K562 (cell line): ENCODE measurements at regions not wholly inside any gene's neighbourhood (a gene's known extent, or its start where the extent isn't known, plus 50 kb on each side); places are given as distances from the start of the nearest gene placed in this dataset.

Experiments
- FIP1L1 ChIP-seq: fragments of 200-400 bp; formaldehyde crosslinking; IDR thresholded peaks from 2 replicates; pipeline ENCODE4 v1.6.1; 2018; ENCODE audit warnings: mild to moderate bottlenecking, low read depth, low read length; ENCODE audit not compliant: poor library complexity, severe bottlenecking
- GABPB1 ChIP-seq: sonication (generic); formaldehyde crosslinking; IDR thresholded peaks from 2 replicates; pipeline ENCODE4 v1.8.0; 2022; ENCODE audit warnings: mild to moderate bottlenecking, missing genetic modification reagents
- HMG20A ChIP-seq: fragments of 450-650 bp; formaldehyde crosslinking; conservative IDR thresholded peaks from 2 replicates; pipeline ENCODE4 v1.4.0; 2020; ENCODE audit warnings: mild to moderate bottlenecking, mixed read lengths
- IRF2 ChIP-seq: sonication (generic); formaldehyde crosslinking; IDR thresholded peaks from 2 replicates; pipeline ENCODE4 v1.8.1; 2022; ENCODE audit warnings: mild to moderate bottlenecking, missing genetic modification reagents
- NFE2L1 ChIP-seq: fragments of 450-650 bp; IDR thresholded peaks from 2 replicates; pipeline ENCODE4 v1.6.1; 2016; ENCODE audit warnings: missing genetic modification characterization, low read depth, mild to moderate bottlenecking, missing compliant biosample characterization, moderate library complexity, borderline replicate concordance
- POLR2AphosphoS2 ChIP-seq: IDR thresholded peaks from 2 replicates; pipeline ENCODE4 v1.6.1; 2012; ENCODE audit warnings: low read length, improper control_type of control experiment
- RBFOX2 ChIP-seq: fragments of 200-400 bp; formaldehyde crosslinking; IDR thresholded peaks from 2 replicates; pipeline ENCODE4 v1.6.1; 2017; ENCODE audit warnings: low read depth, mild to moderate bottlenecking, low read length, moderate library complexity
- RBM39 ChIP-seq: fragments of 200-400 bp; formaldehyde crosslinking; optimal IDR thresholded peaks from 2 replicates; pipeline ENCODE3; 2018; ENCODE audit warnings: low read depth, low read length
- SMAD3 ChIP-seq: fragments of 450-650 bp; formaldehyde crosslinking; conservative IDR thresholded peaks from 2 replicates; pipeline ENCODE4 v1.4.0; 2020; ENCODE audit warnings: mild to moderate bottlenecking
- SMARCB1 ChIP-seq: IDR thresholded peaks from 2 replicates; pipeline ENCODE4 v1.6.1; 2011; ENCODE audit warnings: improper control_type of control experiment, low read depth; ENCODE audit not compliant: insufficient read length
- SRSF3 ChIP-seq: fragments of 200-400 bp; formaldehyde crosslinking; IDR thresholded peaks from 2 replicates; pipeline ENCODE4 v1.6.1; 2016; ENCODE audit warnings: mild to moderate bottlenecking, low read length, moderate library complexity; ENCODE audit not compliant: insufficient read depth
- STAT5A ChIP-seq: IDR thresholded peaks from 2 replicates; pipeline ENCODE4 v1.6.1; 2012; ENCODE audit warnings: low read length, inconsistent platforms, borderline replicate concordance
- TEAD2 ChIP-seq: fragments of 450-650 bp; IDR thresholded peaks from 2 replicates; pipeline ENCODE4 v1.6.1; 2016; ENCODE audit warnings: missing genetic modification characterization, control low read depth, missing compliant biosample characterization
- U2AF1 ChIP-seq: fragments of 200-400 bp; formaldehyde crosslinking; optimal IDR thresholded peaks from 2 replicates; pipeline ENCODE3; 2017; ENCODE audit warnings: mild to moderate bottlenecking, low read depth, low read length, moderate library complexity
- ZEB2 ChIP-seq: fragments of 450-650 bp; IDR thresholded peaks from 2 replicates; pipeline ENCODE4 v1.6.1; 2016
- ZNF12 ChIP-seq: sonication (generic); formaldehyde crosslinking; IDR thresholded peaks from 2 replicates; pipeline ENCODE4 v1.4.0; 2020; ENCODE audit warnings: mild to moderate bottlenecking, missing genetic modification reagents
- ZNF124 ChIP-seq: sonication (generic); formaldehyde crosslinking; IDR thresholded peaks from 2 replicates; pipeline ENCODE4 v1.8.1; 2022; ENCODE audit warnings: missing genetic modification reagents
- ZSCAN32 ChIP-seq: fragments of 450-650 bp; formaldehyde crosslinking; IDR thresholded peaks from 2 replicates; pipeline ENCODE4 v1.4.0; 2020; ENCODE audit warnings: mild to moderate bottlenecking, moderate library complexity
- TF ChIP-seq, protein P1 (sequence below), 3 experiments: fragments of 200-800 bp in 1 of 3; fragments of 250-450 bp in 1 of 3; fragments of 450-650 bp in 1 of 3; sonication (Bioruptor Pico) in 1 of 3; sonication (Bioruptor generic) in 1 of 3; formaldehyde crosslinking in 1 of 3; IDR thresholded peaks; 2 replicates each; pipeline versions ENCODE4 v1.6.1 to v1.8.0; 2016 to 2022; ENCODE audit warnings: mild to moderate bottlenecking in 2 of 3, missing genetic modification characterization in 2 of 3, missing compliant biosample characterization in 1 of 3, moderate library complexity in 1 of 3
- TF ChIP-seq, protein P2 (sequence below): fragments of 250-450 bp; sonication (Bioruptor Pico); IDR thresholded peaks from 2 replicates; pipeline ENCODE4 v1.5.1; 2021; ENCODE audit warnings: mild to moderate bottlenecking
- TF ChIP-seq, protein P3 (sequence below): sonication (generic); formaldehyde crosslinking; IDR thresholded peaks from 2 replicates; pipeline ENCODE4 v1.8.0; 2023; ENCODE audit warnings: mild to moderate bottlenecking, missing genetic modification reagents

DNA sequence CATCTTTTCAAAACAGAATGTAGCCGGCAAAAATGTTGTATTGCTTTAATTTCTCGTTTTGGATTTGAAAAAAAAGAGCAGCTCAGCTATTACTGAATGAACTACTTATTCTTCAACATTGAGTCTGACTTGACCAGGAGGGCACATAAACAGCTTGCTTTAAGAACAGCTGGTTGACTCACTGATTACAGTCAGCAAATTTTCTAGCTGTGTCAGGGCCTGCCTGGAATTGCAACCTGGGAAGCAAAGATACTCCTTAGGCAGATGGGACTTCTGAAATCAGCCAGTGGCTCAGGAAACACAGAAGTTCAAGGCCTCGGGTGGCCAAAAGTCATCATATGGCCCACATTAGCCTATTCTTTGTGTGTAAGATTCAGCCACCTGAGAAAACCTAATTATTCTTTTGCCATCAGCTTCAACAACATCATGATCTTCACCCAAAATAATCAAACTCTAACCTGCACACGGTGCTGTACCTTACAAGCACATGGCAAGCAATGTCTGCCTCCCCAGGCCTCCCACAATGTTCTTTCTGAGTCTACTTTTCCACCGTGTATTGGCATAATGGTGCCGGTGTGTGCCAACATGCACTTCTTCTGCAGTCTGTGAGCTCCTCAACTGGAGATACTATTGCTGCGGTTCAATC is 307.2 kb downstream of the HHIPL2 start (continued):
- TF ChIP-seq, protein P1, sequence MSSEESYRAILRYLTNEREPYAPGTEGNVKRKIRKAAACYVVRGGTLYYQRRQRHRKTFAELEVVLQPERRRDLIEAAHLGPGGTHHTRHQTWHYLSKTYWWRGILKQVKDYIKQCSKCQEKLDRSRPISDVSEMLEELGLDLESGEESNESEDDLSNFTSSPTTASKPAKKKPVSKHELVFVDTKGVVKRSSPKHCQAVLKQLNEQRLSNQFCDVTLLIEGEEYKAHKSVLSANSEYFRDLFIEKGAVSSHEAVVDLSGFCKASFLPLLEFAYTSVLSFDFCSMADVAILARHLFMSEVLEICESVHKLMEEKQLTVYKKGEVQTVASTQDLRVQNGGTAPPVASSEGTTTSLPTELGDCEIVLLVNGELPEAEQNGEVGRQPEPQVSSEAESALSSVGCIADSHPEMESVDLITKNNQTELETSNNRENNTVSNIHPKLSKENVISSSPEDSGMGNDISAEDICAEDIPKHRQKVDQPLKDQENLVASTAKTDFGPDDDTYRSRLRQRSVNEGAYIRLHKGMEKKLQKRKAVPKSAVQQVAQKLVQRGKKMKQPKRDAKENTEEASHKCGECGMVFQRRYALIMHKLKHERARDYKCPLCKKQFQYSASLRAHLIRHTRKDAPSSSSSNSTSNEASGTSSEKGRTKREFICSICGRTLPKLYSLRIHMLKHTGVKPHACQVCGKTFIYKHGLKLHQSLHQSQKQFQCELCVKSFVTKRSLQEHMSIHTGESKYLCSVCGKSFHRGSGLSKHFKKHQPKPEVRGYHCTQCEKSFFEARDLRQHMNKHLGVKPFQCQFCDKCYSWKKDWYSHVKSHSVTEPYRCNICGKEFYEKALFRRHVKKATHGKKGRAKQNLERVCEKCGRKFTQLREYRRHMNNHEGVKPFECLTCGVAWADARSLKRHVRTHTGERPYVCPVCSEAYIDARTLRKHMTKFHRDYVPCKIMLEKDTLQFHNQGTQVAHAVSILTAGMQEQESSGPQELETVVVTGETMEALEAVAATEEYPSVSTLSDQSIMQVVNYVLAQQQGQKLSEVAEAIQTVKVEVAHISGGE (CRISPR knock-in tag; IDR thresholded peaks at IDR 0.05) = no peak; a peak in 1 of 6 replicates
- TF ChIP-seq ZEB2 (no peak), IRF2 (no peak), SMAD3 (no peak), SMARCB1 (no peak), NFE2L1 (tag) (no peak), ZNF124 (CRISPR knock-in tag) (no peak), FIP1L1 (no peak), ZNF12 (CRISPR knock-in tag) (no peak), ZSCAN32 (CRISPR knock-in tag) (no peak), RBFOX2 (no peak), TEAD2 (tag) (no peak), STAT5A (no peak), RBM39 (no peak), U2AF1 (no peak), SRSF3 (no peak), GABPB1 (CRISPR knock-in tag) (no peak), POLR2AphosphoS2 (no peak), HMG20A (CRISPR knock-in tag) (no peak)
- TF ChIP-seq, protein P2, sequence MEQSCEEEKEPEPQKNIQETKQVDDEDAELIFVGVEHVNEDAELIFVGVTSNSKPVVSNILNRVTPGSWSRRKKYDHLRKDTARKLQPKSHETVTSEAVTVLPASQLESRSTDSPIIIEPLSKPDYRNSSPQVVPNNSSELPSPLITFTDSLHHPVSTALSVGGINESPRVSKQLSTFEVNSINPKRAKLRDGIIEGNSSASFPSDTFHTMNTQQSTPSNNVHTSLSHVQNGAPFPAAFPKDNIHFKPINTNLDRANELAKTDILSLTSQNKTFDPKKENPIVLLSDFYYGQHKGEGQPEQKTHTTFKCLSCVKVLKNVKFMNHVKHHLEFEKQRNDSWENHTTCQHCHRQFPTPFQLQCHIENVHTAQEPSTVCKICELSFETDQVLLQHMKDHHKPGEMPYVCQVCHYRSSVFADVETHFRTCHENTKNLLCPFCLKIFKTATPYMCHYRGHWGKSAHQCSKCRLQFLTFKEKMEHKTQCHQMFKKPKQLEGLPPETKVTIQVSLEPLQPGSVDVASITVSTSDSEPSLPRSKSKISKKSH (CRISPR knock-in tag) = no peak
- TF ChIP-seq, protein P3, sequence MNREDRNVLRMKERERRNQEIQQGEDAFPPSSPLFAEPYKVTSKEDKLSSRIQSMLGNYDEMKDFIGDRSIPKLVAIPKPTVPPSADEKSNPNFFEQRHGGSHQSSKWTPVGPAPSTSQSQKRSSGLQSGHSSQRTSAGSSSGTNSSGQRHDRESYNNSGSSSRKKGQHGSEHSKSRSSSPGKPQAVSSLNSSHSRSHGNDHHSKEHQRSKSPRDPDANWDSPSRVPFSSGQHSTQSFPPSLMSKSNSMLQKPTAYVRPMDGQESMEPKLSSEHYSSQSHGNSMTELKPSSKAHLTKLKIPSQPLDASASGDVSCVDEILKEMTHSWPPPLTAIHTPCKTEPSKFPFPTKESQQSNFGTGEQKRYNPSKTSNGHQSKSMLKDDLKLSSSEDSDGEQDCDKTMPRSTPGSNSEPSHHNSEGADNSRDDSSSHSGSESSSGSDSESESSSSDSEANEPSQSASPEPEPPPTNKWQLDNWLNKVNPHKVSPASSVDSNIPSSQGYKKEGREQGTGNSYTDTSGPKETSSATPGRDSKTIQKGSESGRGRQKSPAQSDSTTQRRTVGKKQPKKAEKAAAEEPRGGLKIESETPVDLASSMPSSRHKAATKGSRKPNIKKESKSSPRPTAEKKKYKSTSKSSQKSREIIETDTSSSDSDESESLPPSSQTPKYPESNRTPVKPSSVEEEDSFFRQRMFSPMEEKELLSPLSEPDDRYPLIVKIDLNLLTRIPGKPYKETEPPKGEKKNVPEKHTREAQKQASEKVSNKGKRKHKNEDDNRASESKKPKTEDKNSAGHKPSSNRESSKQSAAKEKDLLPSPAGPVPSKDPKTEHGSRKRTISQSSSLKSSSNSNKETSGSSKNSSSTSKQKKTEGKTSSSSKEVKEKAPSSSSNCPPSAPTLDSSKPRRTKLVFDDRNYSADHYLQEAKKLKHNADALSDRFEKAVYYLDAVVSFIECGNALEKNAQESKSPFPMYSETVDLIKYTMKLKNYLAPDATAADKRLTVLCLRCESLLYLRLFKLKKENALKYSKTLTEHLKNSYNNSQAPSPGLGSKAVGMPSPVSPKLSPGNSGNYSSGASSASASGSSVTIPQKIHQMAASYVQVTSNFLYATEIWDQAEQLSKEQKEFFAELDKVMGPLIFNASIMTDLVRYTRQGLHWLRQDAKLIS (CRISPR knock-in tag) = no peak
